Colonic mucosa (tissue), 4 donors: ENCODE measurements at regions not wholly inside any gene's neighbourhood (a gene's known extent, or its start where the extent isn't known, plus 50 kb on each side); places are given as distances from the start of the nearest gene placed in this dataset.

ENCODE experiments used
- DNase-seq: peaks from one replicate; pipeline ENCODE4 v3.0.0-alpha.2; 2020
- H3K27ac ChIP-seq: fragments of 200-600 bp; one replicate; pipeline ENCODE4 v1.8.0; 2021
- H3K27me3 ChIP-seq: fragments of 200-600 bp; one replicate; pipeline ENCODE4 v1.8.0; 2021
- H3K36me3 ChIP-seq: fragments of 200-600 bp; one replicate; pipeline ENCODE4 v1.8.0; 2021
- H3K4me1 ChIP-seq: fragments of 200-600 bp; one replicate; pipeline ENCODE4 v1.8.0; 2021; ENCODE audit warnings: mild to moderate bottlenecking
- H3K4me3 ChIP-seq: fragments of 200-600 bp; one replicate; pipeline ENCODE4 v1.8.0; 2021
- H3K9ac ChIP-seq, 2 donors: one replicate each; pipeline ENCODE4 v1.7.0; 2013; ENCODE audit warnings: control low read depth in 2 of 2, low read depth in 2 of 2, low read length in 2 of 2
- H3K9me3 ChIP-seq: fragments of 200-600 bp; one replicate; pipeline ENCODE4 v1.8.0; 2021
- CTCF ChIP-seq: fragments of 200-600 bp; IDR thresholded peaks from one replicate; pipeline ENCODE4 v1.8.0; 2022; ENCODE audit warnings: antibody characterized with exemption, mild to moderate bottlenecking
- intact Hi-C: fragments of 100-400 bp; cut with DNase I; formaldehyde crosslinking; loops from one replicate; pipeline ENCODE4 v1.14.1; 2022
- donor health status: healthy.
- donor health status: DM: no; HTN: no; CAD: no.
- donor health status: DM: no; HTN: no; CAD: no.

- intact Hi-C loops, result no loop called here
- H3K4me1 ChIP-seq, result no peaks in the 10 kb centered on the region
- no peak for TF ChIP-seq CTCF
- H3K4me3 ChIP-seq, result no peak overlapping the region
- no peaks in the 10 kb centered on the region for H3K9me3 ChIP-seq
- H3K9ac ChIP-seq, result no peak overlapping the region
- H3K27ac ChIP-seq, result no peak overlapping the region
- DNase-seq, result no peak
- H3K36me3 ChIP-seq, result no peaks in the 10 kb centered on the region
- H3K27me3 ChIP-seq, result no peaks in the 10 kb centered on the region
Observed at GRCh38 chr4:138894011-138894410, 121.6 kb upstream of the NOCT start.

- no peak overlapping the region for H3K4me3 ChIP-seq
- H3K36me3 ChIP-seq, result no peaks in the 10 kb centered on the region
- H3K9me3 ChIP-seq, result no peaks in the 10 kb centered on the region
- no peaks in the 10 kb centered on the region for H3K4me1 ChIP-seq
- no peak overlapping the region for H3K27ac ChIP-seq
- no peak for TF ChIP-seq CTCF
- no peak for DNase-seq
- no peaks in the 10 kb centered on the region for H3K27me3 ChIP-seq
- no peak overlapping the region for H3K9ac ChIP-seq
- intact Hi-C loops, result no loop called here
Observed at GRCh38 chr4:138892483-138893407, 122.8 kb upstream of the NOCT start.

- TF ChIP-seq CTCF, result no peak
- Histone ChIP-seq H3K27ac (no peak overlapping the region), H3K4me3 (no peak overlapping the region), H3K27me3 (no peaks in the 10 kb centered on the region), H3K9ac (no peak overlapping the region), H3K9me3 (no peaks in the 10 kb centered on the region), H3K4me1 (no peaks in the 10 kb centered on the region), H3K36me3 (no peaks in the 10 kb centered on the region)
- no peak for DNase-seq
- intact Hi-C loops, result no loop called here
Observed at GRCh38 chr4:138891631-138892031, 124.0 kb upstream of the NOCT start.

- TF ChIP-seq CTCF, result no peak
- Histone ChIP-seq H3K27ac (no peak overlapping the region), H3K27me3 (no peaks in the 10 kb centered on the region), H3K9ac (no peak overlapping the region), H3K4me3 (no peak overlapping the region), H3K36me3 (no peaks in the 10 kb centered on the region), H3K9me3 (no peaks in the 10 kb centered on the region), H3K4me1 (no peaks in the 10 kb centered on the region)
- intact Hi-C loops, result no loop called here
- no peak for DNase-seq
Observed at GRCh38 chr4:138890891-138891570, 124.5 kb upstream of the NOCT start.

- Histone ChIP-seq H3K4me3 (no peak overlapping the region), H3K9me3 (no peaks in the 10 kb centered on the region), H3K27me3 (no peaks in the 10 kb centered on the region), H3K36me3 (no peaks in the 10 kb centered on the region), H3K9ac (no peak overlapping the region), H3K27ac (no peak overlapping the region), H3K4me1 (no peaks in the 10 kb centered on the region)
- intact Hi-C loops, result no loop called here
- no peak for TF ChIP-seq CTCF
- DNase-seq, result no peak
Observed at GRCh38 chr4:138889216-138889615, 126.4 kb upstream of the NOCT start.
